PC-9 (cell line): ENCODE measurements at regions not wholly inside any gene's neighbourhood (a gene's known extent, or its start where the extent isn't known, plus 50 kb on each side); places are given as distances from the start of the nearest gene placed in this dataset.

Experiments
- BruUV-seq: library from RNA; stranded (reverse); fragments of 400-500 nt; replicated peaks from 2 replicates; lab custom pipeline; 2021; lab: Mats Ljungman, UMichigan
- CTCF ChIA-PET: fragments of 300-600 bp; sonication (Branson Sonifier 250); formaldehyde crosslinking; loops from one replicate; lab custom pipeline; 2022; ENCODE audit warnings: antibody characterized with exemption; lab: Charles Lee
- POLR2A ChIA-PET: fragments of 300-600 bp; sonication (Branson Sonifier 250); formaldehyde crosslinking; loops from one replicate; lab custom pipeline; 2022; ENCODE audit warnings: antibody characterized with exemption; ENCODE audit not compliant: unreplicated experiment; lab: Charles Lee
- DNase-seq, 2 experiments: peaks; one replicate each; pipeline versions ENCODE4 v3.0.0 to v3.0.0-alpha.2; 2015 to 2022; ENCODE audit warnings: mixed read lengths in 1 of 2
- H2AFZ ChIP-seq: fragments of 200-600 bp; sonication (generic); 2 replicates; pipeline ENCODE4 v1.8.1; 2017; ENCODE audit warnings: antibody characterized with exemption
- H3F3A ChIP-seq: fragments of 200-600 bp; sonication (generic); 2 replicates; pipeline ENCODE4 v1.8.1; 2017; ENCODE audit warnings: antibody characterized with exemption, mild to moderate bottlenecking, low read depth; ENCODE audit not compliant: insufficient read depth
- H3K27ac ChIP-seq: fragments of 200-600 bp; sonication (generic); 2 replicates; pipeline ENCODE4 v1.6.1; 2016; ENCODE audit warnings: mixed run types
- H3K27me3 ChIP-seq: fragments of 200-600 bp; sonication (generic); 2 replicates; pipeline ENCODE4 v1.6.1; 2016; ENCODE audit warnings: low read depth, mixed run types; ENCODE audit not compliant: insufficient read depth
- H3K36me3 ChIP-seq: fragments of 200-600 bp; sonication (generic); 2 replicates; pipeline ENCODE4 v1.6.1; 2016; ENCODE audit warnings: low read depth, mixed run types
- H3K4me1 ChIP-seq: fragments of 200-600 bp; sonication (generic); replicated peaks from 2 replicates; pipeline ENCODE4 v1.6.1; 2016; ENCODE audit warnings: mixed run types; ENCODE audit not compliant: insufficient read depth
- H3K4me2 ChIP-seq: fragments of 200-600 bp; sonication (generic); 2 replicates; pipeline ENCODE4 v1.6.1; 2017; ENCODE audit warnings: mixed run types
- H3K4me3 ChIP-seq: fragments of 200-600 bp; sonication (generic); 2 replicates; pipeline ENCODE4 v1.6.1; 2016; ENCODE audit warnings: mixed run types
- H3K79me2 ChIP-seq: fragments of 200-600 bp; sonication (generic); 2 replicates; pipeline ENCODE4 v1.6.1; 2017; ENCODE audit warnings: low read depth, mixed run types
- H3K9me2 ChIP-seq: fragments of 200-600 bp; sonication (generic); 2 replicates; pipeline ENCODE4 v1.8.1; 2017; ENCODE audit warnings: mild to moderate bottlenecking; ENCODE audit not compliant: insufficient read depth
- H3K9me3 ChIP-seq: fragments of 200-600 bp; sonication (generic); 2 replicates; pipeline ENCODE4 v1.8.1; 2016; ENCODE audit warnings: low read depth; ENCODE audit not compliant: insufficient read depth
- H4K20me1 ChIP-seq: fragments of 200-600 bp; sonication (generic); 2 replicates; pipeline ENCODE4 v1.8.1; 2017; ENCODE audit not compliant: insufficient read depth
- CTCF ChIP-seq: fragments of 200-600 bp; sonication (generic); conservative IDR thresholded peaks from 2 replicates; pipeline ENCODE4 v1.6.1; 2017; ENCODE audit warnings: mixed run types, antibody characterized with exemption, mild to moderate bottlenecking, moderate library complexity
- EZH2 ChIP-seq: fragments of 200-600 bp; sonication (generic); IDR thresholded peaks from 2 replicates; pipeline ENCODE4 v1.8.0; 2017; ENCODE audit warnings: antibody characterized with exemption, low read depth
- intact Hi-C: fragments of 100-400 bp; cut with micrococcal nuclease; formaldehyde crosslinking; loops from one replicate; pipeline ENCODE4 v1.10.0; 2022; ENCODE audit not compliant: unreplicated experiment

GRCh38 chr22:26095256-26095956, 73.9 kb upstream of the SEZ6L start:
- no peak for DNase-seq

GRCh38 chr22:26097411-26097810, 71.9 kb upstream of the SEZ6L start:
- no peak for DNase-seq
- H4K20me1 ChIP-seq = no peaks in the 10 kb centered on the region
- no peaks in the 10 kb centered on the region for H3K4me1 ChIP-seq
- ChIA-PET CTCF (no interaction called here), POLR2A (no interaction called here)
- no peak overlapping the region for H2AFZ ChIP-seq
- no peak overlapping the region for H3K4me2 ChIP-seq
- no peaks in the 10 kb centered on the region for H3K9me3 ChIP-seq
- H3K9me2 ChIP-seq = no peaks in the 10 kb centered on the region
- TF ChIP-seq CTCF = no peak
- no peak for TF ChIP-seq EZH2
- no peak overlapping the region for H3K4me3 ChIP-seq
- H3K36me3 ChIP-seq = no peaks in the 10 kb centered on the region
- no peaks in the 10 kb centered on the region for H3K79me2 ChIP-seq
- no TSS peak for BruUV-seq
- no peaks in the 10 kb centered on the region for H3F3A ChIP-seq
- H3K27me3 ChIP-seq = peaks cover 15% of the 10 kb centered on the region
- H3K27ac ChIP-seq = no peak overlapping the region
- intact Hi-C loops = no loop called here

More at GRCh38 chr22:26095256-26095956, 73.9 kb upstream of the SEZ6L start:
- POLR2A ChIA-PET = no interaction called here
- Histone ChIP-seq H3K36me3 (no peaks in the 10 kb centered on the region), H3F3A (no peaks in the 10 kb centered on the region), H3K9me2 (no peaks in the 10 kb centered on the region), H3K79me2 (no peaks in the 10 kb centered on the region), H3K4me1 (no peaks in the 10 kb centered on the region), H4K20me1 (no peaks in the 10 kb centered on the region), H3K9me3 (no peaks in the 10 kb centered on the region), H3K4me2 (no peak overlapping the region), H3K4me3 (no peak overlapping the region), H3K27me3 (peaks cover 31% of the 10 kb centered on the region), H2AFZ (no peak overlapping the region), H3K27ac (no peak overlapping the region)
- CTCF ChIA-PET = no interaction called here
- no TSS peak for BruUV-seq
- TF ChIP-seq CTCF (no peak), EZH2 (no peak)
- intact Hi-C loops = no loop called here

- Histone ChIP-seq H3K27me3 (peaks cover 11% of the 10 kb centered on the region; the same call in 1 of the 2 replicates), H3K36me3 (no peaks in the 10 kb centered on the region), H3K27ac (no peak overlapping the region), H2AFZ (no peak overlapping the region), H3K9me2 (no peaks in the 10 kb centered on the region), H4K20me1 (no peaks in the 10 kb centered on the region; the same call in 1 of the 2 replicates), H3K9me3 (no peaks in the 10 kb centered on the region), H3F3A (no peaks in the 10 kb centered on the region), H3K4me2 (no peak overlapping the region), H3K4me1 (no peaks in the 10 kb centered on the region), H3K79me2 (no peaks in the 10 kb centered on the region), H3K4me3 (no peak overlapping the region)
- BruUV-seq = no TSS peak
- TF ChIP-seq EZH2 (no peak), CTCF (no peak)
- CTCF ChIA-PET = no interaction called here
- DNase-seq = no peak
- intact Hi-C loops = no loop called here
- POLR2A ChIA-PET = no interaction called here
Observed at GRCh38 chr22:26097840-26098239, 71.4 kb upstream of the SEZ6L start.
